ENCODE measurements at regions not wholly inside any gene's neighbourhood (a gene's known extent, or its start where the extent isn't known, plus 50 kb on each side); places are given as distances from the start of the nearest gene placed in this dataset.

GRCh38 chr10:57950442-57950974, 317.2 kb downstream of the IPMK start:
- no peak for TF ChIP-seq CTCF (IDR thresholded peaks at IDR 0.05; ENCODE audit: low read depth, low read length)
- no peak overlapping the region for H3K4me3 ChIP-seq (ENCODE audit: low read depth, low read length)

GRCh38 chr10:57948796-57949195, 318.9 kb downstream of the IPMK start:
- no peak overlapping the region for H3K4me3 ChIP-seq (ENCODE audit: low read depth, low read length)
- TF ChIP-seq CTCF (IDR thresholded peaks at IDR 0.05; ENCODE audit: low read depth, low read length) = no peak

- H3K4me3 ChIP-seq (ENCODE audit: low read depth, low read length) = no peak overlapping the region
- no peak for TF ChIP-seq CTCF (IDR thresholded peaks at IDR 0.05; ENCODE audit: low read depth, low read length)
Measured at GRCh38 chr10:57946833-57947232, 320.9 kb downstream of the IPMK start.

- H3K4me3 ChIP-seq (ENCODE audit: low read depth, low read length) = no peak overlapping the region
- no peak for TF ChIP-seq CTCF (IDR thresholded peaks at IDR 0.05; ENCODE audit: low read depth, low read length)
Measured at GRCh38 chr10:57943701-57944100, 324.0 kb downstream of the IPMK start.

GRCh38 chr10:57925045-57925444, 342.6 kb downstream of the IPMK start:
- TF ChIP-seq CTCF (IDR thresholded peaks at IDR 0.05; ENCODE audit: low read depth, low read length) = no peak

GRCh38 chr10:57921140-57921539, 346.6 kb downstream of the IPMK start:
- no peak for TF ChIP-seq CTCF (IDR thresholded peaks at IDR 0.05; ENCODE audit: low read depth, low read length)
- H3K4me3 ChIP-seq (ENCODE audit: low read depth, low read length) = no peak overlapping the region

More at GRCh38 chr10:57925045-57925444, 342.6 kb downstream of the IPMK start:
- H3K4me3 ChIP-seq (ENCODE audit: low read depth, low read length) = no peak overlapping the region

- no peak overlapping the region for H3K4me3 ChIP-seq (ENCODE audit: low read depth, low read length)
- no peak for TF ChIP-seq CTCF (IDR thresholded peaks at IDR 0.05; ENCODE audit: low read depth, low read length)
Measured at GRCh38 chr10:57919864-57920263, 347.8 kb downstream of the IPMK start.
